ENCODE measurements at regions not wholly inside any gene's neighbourhood (a gene's known extent, or its start where the extent isn't known, plus 50 kb on each side); places are given as distances from the start of the nearest gene placed in this dataset.

DNA sequence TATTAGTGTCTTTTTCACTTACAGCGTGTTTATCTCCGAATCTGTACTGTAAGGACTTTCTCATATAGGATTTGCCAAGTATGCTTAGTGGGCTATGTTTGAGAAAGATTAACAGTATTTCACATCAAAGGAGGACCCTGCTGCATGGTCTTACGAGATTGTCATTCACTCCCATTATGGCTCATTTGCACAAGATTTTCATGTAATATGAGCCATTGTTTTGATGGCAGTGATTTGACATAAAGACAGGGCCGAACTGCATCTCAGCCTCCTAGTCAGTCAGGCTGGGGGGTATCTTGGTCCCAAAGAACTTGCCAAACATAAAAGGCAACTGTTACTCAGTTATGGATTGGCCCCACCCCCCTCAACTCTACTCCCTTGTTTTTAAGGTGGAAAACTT is 205.9 kb downstream of the ZIC1 start:
- no peak overlapping the region for H3K4me3 ChIP-seq (ENCODE audit: low read depth, low read length)
- no peak for DNase-seq (ENCODE audit: low read depth)
- TF ChIP-seq CTCF (IDR thresholded peaks at IDR 0.05; ENCODE audit: insufficient read depth, low read length), result no peak

- no peak overlapping the region for H3K4me3 ChIP-seq (ENCODE audit: low read depth, low read length)
- TF ChIP-seq CTCF (IDR thresholded peaks at IDR 0.05; ENCODE audit: insufficient read depth, low read length), result peak; percentile 53
- peak; percentile 41 for DNase-seq (ENCODE audit: low read depth)
These were observed 207.9 kb downstream of the ZIC1 start for GRCh38 chr3:147616998-147617619.

- no peak for DNase-seq (ENCODE audit: low read depth)
- no peak overlapping the region for H3K4me3 ChIP-seq (ENCODE audit: low read depth, low read length)
- no peak for TF ChIP-seq CTCF (IDR thresholded peaks at IDR 0.05; ENCODE audit: insufficient read depth, low read length)
These were observed 209.5 kb downstream of the ZIC1 start for GRCh38 chr3:147618691-147619090.

GRCh38 chr3:147619921-147620560 is 210.9 kb downstream of the ZIC1 start:
- no peak overlapping the region for H3K4me3 ChIP-seq (ENCODE audit: low read depth, low read length)
- no peak for TF ChIP-seq CTCF (IDR thresholded peaks at IDR 0.05; ENCODE audit: insufficient read depth, low read length)
- DNase-seq (ENCODE audit: low read depth), result peak; percentile 12

GRCh38 chr3:147620906-147621305 is 211.7 kb downstream of the ZIC1 start:
- DNase-seq (ENCODE audit: low read depth), result peak; percentile 34
- TF ChIP-seq CTCF (IDR thresholded peaks at IDR 0.05; ENCODE audit: insufficient read depth, low read length), result no peak
- no peak overlapping the region for H3K4me3 ChIP-seq (ENCODE audit: low read depth, low read length)

DNA sequence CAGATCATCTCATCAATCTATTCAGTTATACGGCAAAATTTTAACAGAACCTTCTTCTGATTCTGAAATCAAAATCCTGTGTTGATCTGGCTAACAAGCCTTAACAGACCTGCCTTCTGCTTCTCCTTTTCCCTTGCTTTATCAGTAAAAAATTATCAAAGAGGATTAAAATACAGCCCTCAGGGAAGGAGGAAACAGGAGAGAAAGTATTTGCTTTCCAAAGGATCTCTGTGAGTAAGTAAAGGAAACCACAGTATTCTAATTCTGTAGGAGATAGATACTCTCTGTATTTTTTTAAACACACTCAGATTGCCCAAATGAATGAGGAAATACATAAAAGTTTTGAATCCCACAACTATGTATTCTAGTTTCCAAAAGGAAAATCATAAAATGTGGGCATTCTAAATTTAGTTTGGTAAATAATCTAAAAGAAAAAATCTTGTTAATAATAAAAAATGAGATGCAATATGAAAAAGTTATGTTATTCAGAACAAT is 221.8 kb downstream of the ZIC1 start:
- TF ChIP-seq CTCF (IDR thresholded peaks at IDR 0.05; ENCODE audit: insufficient read depth, low read length), result no peak
- no peak for DNase-seq (ENCODE audit: low read depth)

More for the DNA sequence above, 221.8 kb downstream of the ZIC1 start:
- no peak overlapping the region for H3K4me3 ChIP-seq (ENCODE audit: low read depth, low read length)

Data from fibroblast of the aortic adventitia (primary cell).